ENCODE measurements at regions not wholly inside any gene's neighbourhood (a gene's known extent, or its start where the extent isn't known, plus 50 kb on each side); places are given as distances from the start of the nearest gene placed in this dataset.

- Histone ChIP-seq H3K27ac (no peak overlapping the region), H3K27me3 (no peaks in the 10 kb centered on the region), H3K36me3 (no peaks in the 10 kb centered on the region), H3K4me2 (no peak overlapping the region), H3K9ac (no peak overlapping the region), H4K20me1 (0 out of 22 replicates have a peak, but pooled peaks cover 0 to 4% (median 0%) of the 10 kb centered on the region in 11 experiments), H3K4me3 (no peak overlapping the region), H3K9me3 (replicated peaks in 1 of 11) (no peaks in the 10 kb centered on the region), H3K4me1 (no peaks in the 10 kb centered on the region)
- TF ChIP-seq Cebpa-rat (IDR thresholded peaks at IDR 0.05): no peak
Observed at GRCh38 chr3:10746684-10747083, 69.3 kb upstream of the SLC6A11 start.

- Histone ChIP-seq H3K9me3 (replicated peaks in 1 of 11) (no peaks in the 10 kb centered on the region), H3K4me3 (no peak overlapping the region), H3K9ac (no peak overlapping the region), H3K36me3 (no peaks in the 10 kb centered on the region), H3K27ac (no peak overlapping the region), H3K4me1 (peaks cover 0 to 6% (median 0%) of the 10 kb centered on the region in 10 experiments; a peak in 4 of 20 replicates), H3K27me3 (no peaks in the 10 kb centered on the region), H4K20me1 (0 out of 22 replicates have a peak, but pooled peaks cover 0 to 4% (median 0%) of the 10 kb centered on the region in 11 experiments), H3K4me2 (no peak overlapping the region)
- no peak for TF ChIP-seq Cebpa-rat (IDR thresholded peaks at IDR 0.05)
Observed at GRCh38 chr3:10747341-10747740, 68.7 kb upstream of the SLC6A11 start.

GRCh38 chr3:10748040-10748439 is 68.0 kb upstream of the SLC6A11 start:
- no peaks in the 10 kb centered on the region; a peak in 2 of 22 replicates for H3K27me3 ChIP-seq
- no peak for TF ChIP-seq Cebpa-rat (IDR thresholded peaks at IDR 0.05)

DNA sequence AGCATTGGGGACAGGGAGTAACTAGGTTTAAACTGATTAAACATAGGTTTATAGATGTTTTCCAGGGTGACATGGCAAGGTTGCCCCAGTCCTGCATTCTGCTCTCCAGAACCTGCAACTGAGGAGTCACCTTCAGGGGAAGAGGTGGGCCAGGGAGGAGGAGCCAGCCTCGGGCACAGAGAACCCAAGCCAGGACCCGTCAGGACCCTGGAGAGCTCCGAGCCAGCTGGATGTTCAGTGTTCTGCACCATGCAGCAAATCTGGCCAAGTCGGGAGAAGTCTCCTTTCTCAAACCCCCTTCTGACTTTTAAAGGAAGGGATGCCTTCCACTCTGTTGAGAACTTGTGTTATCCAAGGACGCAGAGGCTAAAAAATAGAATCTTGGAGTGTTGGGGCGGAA is 62.1 kb upstream of the SLC6A11 start:
- H3K9me3 ChIP-seq (replicated peaks in 1 of 11): no peaks in the 10 kb centered on the region
- H4K20me1 ChIP-seq: no peaks in the 10 kb centered on the region; a peak in 1 of 22 replicates
- no peak overlapping the region for H3K4me2 ChIP-seq
- H3K36me3 ChIP-seq: no peaks in the 10 kb centered on the region
- H3K4me3 ChIP-seq: no peak overlapping the region
- no peaks in the 10 kb centered on the region; a peak in 2 of 22 replicates for H3K27me3 ChIP-seq
- peaks cover 12 to 27% (median 19%) of the 10 kb centered on the region in 10 experiments for H3K4me1 ChIP-seq
- H3K27ac ChIP-seq: no peak overlapping the region
- TF ChIP-seq Cebpa-rat (IDR thresholded peaks at IDR 0.05): no peak
- H3K9ac ChIP-seq: no peak overlapping the region

More at GRCh38 chr3:10748040-10748439, 68.0 kb upstream of the SLC6A11 start:
- Histone ChIP-seq H3K4me3 (no peak overlapping the region), H3K4me1 (peaks cover 0 to 12% (median 0%) of the 10 kb centered on the region in 10 experiments; a peak in 4 of 20 replicates), H4K20me1 (no peaks in the 10 kb centered on the region), H3K27ac (no peak overlapping the region), H3K9me3 (replicated peaks in 1 of 11) (no peaks in the 10 kb centered on the region), H3K4me2 (no peak overlapping the region), H3K9ac (no peak overlapping the region), H3K36me3 (no peaks in the 10 kb centered on the region)

DNA sequence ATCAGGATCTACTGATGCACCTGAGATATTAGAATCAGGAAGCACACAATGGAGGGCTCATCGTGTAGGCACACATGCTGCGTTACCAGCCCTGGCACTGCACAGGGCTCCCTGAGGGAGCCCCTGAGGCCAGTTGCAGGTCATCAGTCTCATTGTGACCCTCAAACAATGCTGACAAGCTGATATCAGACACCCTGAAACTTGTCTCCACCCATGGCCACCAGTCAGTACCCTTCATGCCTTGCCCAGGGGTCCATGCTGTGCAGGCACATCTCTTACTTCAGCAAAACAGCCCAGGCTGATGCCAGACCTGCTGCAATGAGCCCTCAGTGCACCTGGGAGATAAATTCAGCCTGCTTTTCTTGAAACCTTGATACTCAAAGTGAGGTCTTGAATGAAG is 59.5 kb upstream of the SLC6A11 start:
- H3K9ac ChIP-seq: no peak overlapping the region
- H3K4me2 ChIP-seq: peak overlapping the region; percentile 25 to 78 (median 60); a peak in 21 of 22 replicates
- no peak for TF ChIP-seq Cebpa-rat (IDR thresholded peaks at IDR 0.05)
- H4K20me1 ChIP-seq: no peaks in the 10 kb centered on the region; a peak in 1 of 22 replicates
- H3K4me1 ChIP-seq: peaks cover 19 to 33% (median 27%) of the 10 kb centered on the region in 10 experiments
- no peaks in the 10 kb centered on the region for H3K36me3 ChIP-seq
- H3K27ac ChIP-seq: no peak overlapping the region
- no peak overlapping the region for H3K4me3 ChIP-seq
- no peaks in the 10 kb centered on the region for H3K9me3 ChIP-seq (replicated peaks in 1 of 11)
- H3K27me3 ChIP-seq: no peaks in the 10 kb centered on the region; a peak in 2 of 22 replicates

DNA sequence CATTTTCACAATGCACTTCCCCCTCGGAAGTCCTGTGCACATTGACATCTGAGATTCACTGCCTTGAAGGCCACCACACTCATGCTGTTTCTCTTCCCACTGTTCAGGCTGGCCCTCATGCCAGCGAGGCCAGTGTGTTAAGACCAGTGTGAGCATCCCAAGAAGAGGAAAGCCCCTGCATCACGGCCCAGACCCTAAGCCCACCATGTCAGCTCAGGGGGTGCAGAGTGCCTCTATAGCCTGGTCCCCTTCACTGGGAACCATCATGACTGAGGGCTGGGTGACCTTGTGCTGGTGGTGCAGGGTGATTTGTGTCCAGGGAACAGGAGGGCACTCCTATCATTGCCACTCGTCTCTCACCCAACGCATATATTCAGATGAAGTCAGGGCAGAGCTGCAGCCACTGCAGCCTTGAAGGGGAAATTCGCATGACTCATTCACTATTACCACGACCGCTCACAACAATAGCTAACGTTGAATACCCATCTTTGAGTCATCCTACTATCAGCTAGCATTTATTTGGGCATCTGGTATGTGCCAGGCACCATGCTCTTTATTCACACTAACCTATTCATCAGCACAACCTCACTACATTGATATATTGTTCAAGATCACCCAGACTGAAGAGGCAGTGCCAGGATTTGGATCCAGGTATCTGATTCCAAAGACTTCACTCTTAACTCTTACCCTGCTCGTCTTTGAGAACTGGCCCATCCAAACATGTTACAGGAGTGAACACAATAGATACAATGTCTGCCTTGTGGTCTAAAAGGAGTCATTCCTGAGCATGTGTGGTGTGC is 58.8 kb upstream of the SLC6A11 start:
- no peak for TF ChIP-seq Cebpa-rat (IDR thresholded peaks at IDR 0.05)
- no peaks in the 10 kb centered on the region; a peak in 2 of 22 replicates for H3K27me3 ChIP-seq
- peak overlapping the region; percentile 25 to 78 (median 60) for H3K4me2 ChIP-seq
- H3K36me3 ChIP-seq: no peaks in the 10 kb centered on the region
- H3K9ac ChIP-seq: no peak overlapping the region
- H3K4me1 ChIP-seq: peaks cover 26 to 37% (median 33%) of the 10 kb centered on the region in 10 experiments
- H4K20me1 ChIP-seq: no peaks in the 10 kb centered on the region; a peak in 1 of 22 replicates
- no peaks in the 10 kb centered on the region for H3K9me3 ChIP-seq (replicated peaks in 1 of 11)
- H3K4me3 ChIP-seq: no peak overlapping the region
- no peak overlapping the region for H3K27ac ChIP-seq

DNA sequence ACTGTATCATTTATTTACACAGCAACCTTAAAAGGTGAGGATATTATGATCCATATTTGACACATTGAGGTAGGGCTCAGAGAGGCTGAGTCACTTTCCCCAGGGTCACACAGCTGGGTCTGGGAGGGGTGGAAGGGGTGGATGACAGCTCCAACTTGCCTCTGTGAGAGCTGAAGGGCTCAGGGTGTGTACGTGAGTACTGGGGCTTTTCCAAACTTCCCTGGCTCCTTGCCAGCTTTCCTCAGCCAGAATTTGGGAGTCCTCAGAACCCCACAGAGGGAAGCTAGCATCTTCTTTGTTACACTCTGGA is 58.3 kb upstream of the SLC6A11 start:
- peak overlapping the region in 6 of 11 experiments; percentile 44 to 78 (median 64); a peak in 7 of 22 replicates for H3K4me2 ChIP-seq
- no peaks in the 10 kb centered on the region for H3K36me3 ChIP-seq
- H3K9ac ChIP-seq: no peak overlapping the region

GRCh38 chr3:10758304-10759037 is 57.6 kb upstream of the SLC6A11 start:
- H3K36me3 ChIP-seq: no peaks in the 10 kb centered on the region
- H3K27ac ChIP-seq: no peak overlapping the region
- H3K4me3 ChIP-seq: no peak overlapping the region
- no peaks in the 10 kb centered on the region for H3K9me3 ChIP-seq (replicated peaks in 1 of 11)
- no peak overlapping the region for H3K9ac ChIP-seq
- H4K20me1 ChIP-seq: no peaks in the 10 kb centered on the region; a peak in 1 of 22 replicates
- no peaks in the 10 kb centered on the region for H3K27me3 ChIP-seq
- H3K4me2 ChIP-seq: no peak overlapping the region
- TF ChIP-seq Cebpa-rat (IDR thresholded peaks at IDR 0.05): no peak
- peaks cover 27 to 43% (median 35%) of the 10 kb centered on the region in 10 experiments for H3K4me1 ChIP-seq

More for the DNA sequence above, 58.3 kb upstream of the SLC6A11 start:
- no peak overlapping the region for H3K4me3 ChIP-seq
- H3K9me3 ChIP-seq (replicated peaks in 1 of 11): no peaks in the 10 kb centered on the region
- no peaks in the 10 kb centered on the region; a peak in 1 of 22 replicates for H4K20me1 ChIP-seq
- no peaks in the 10 kb centered on the region; a peak in 2 of 22 replicates for H3K27me3 ChIP-seq
- TF ChIP-seq Cebpa-rat (IDR thresholded peaks at IDR 0.05): no peak
- no peak overlapping the region for H3K27ac ChIP-seq
- H3K4me1 ChIP-seq: peaks cover 27 to 42% (median 35%) of the 10 kb centered on the region in 10 experiments

DNA sequence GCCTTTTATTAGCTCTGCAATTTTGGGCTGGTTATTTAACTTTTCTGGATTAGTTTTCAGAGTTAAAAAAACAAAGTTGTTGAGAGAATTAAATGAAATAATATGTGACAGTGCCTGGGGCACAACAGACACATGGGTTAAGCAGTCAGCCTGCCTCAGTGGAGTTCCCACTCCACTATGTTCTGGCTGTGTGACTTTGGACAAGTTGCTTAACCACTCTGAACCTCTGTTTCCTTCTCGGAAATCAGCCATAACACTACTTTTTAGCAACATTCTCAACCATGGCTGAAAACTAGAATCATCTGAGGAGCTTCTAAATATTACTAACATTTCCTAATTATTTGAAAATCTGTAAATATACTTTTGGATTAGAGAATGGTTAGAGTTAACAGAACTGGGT is 56.5 kb upstream of the SLC6A11 start:
- Histone ChIP-seq H3K4me3 (no peak overlapping the region), H3K36me3 (no peaks in the 10 kb centered on the region), H3K4me2 (no peak overlapping the region), H3K9ac (no peak overlapping the region), H3K27me3 (no peaks in the 10 kb centered on the region), H3K27ac (no peak overlapping the region), H4K20me1 (no peaks in the 10 kb centered on the region; a peak in 1 of 22 replicates), H3K9me3 (replicated peaks in 1 of 11) (no peaks in the 10 kb centered on the region), H3K4me1 (peaks cover 27 to 43% (median 35%) of the 10 kb centered on the region in 10 experiments)
- no peak for TF ChIP-seq Cebpa-rat (IDR thresholded peaks at IDR 0.05)

Data from BLaER1 treated with 17β-estradiol and CSF1 and Interleukin-3, amounts not matched to agents 10 nM and 100 nM (cell line).